Neural progenitor cell (in vitro differentiated cells): ENCODE measurements at regions not wholly inside any gene's neighbourhood (a gene's known extent, or its start where the extent isn't known, plus 50 kb on each side); places are given as distances from the start of the nearest gene placed in this dataset.
A peak's percentile ranks its signal among the peaks of the same experiment; 100 is the strongest.

Source experiments
- DNase-seq: peaks from one replicate; pipeline ENCODE4 v3.0.0-alpha.2; 2016; ENCODE audit warnings: low spot score
- H2AFZ ChIP-seq: fragments of 200-600 bp; sonication (generic); replicated peaks from 2 replicates; pipeline ENCODE4 v1.6.1; 2016; ENCODE audit warnings: antibody characterized with exemption
- H3F3A ChIP-seq: fragments of 200-600 bp; sonication (generic); 2 replicates; pipeline ENCODE4 v1.6.1; 2016; ENCODE audit warnings: antibody characterized with exemption, low read depth
- H3K27ac ChIP-seq: fragments of 200-600 bp; sonication (generic); 2 replicates; pipeline ENCODE4 v1.5.1; 2016; ENCODE audit warnings: mild to moderate bottlenecking
- H3K27me3 ChIP-seq: fragments of 200-600 bp; sonication (generic); 2 replicates; pipeline ENCODE4 v1.6.1; 2016; ENCODE audit warnings: mild to moderate bottlenecking, moderate library complexity
- H3K36me3 ChIP-seq: fragments of 200-600 bp; sonication (generic); 2 replicates; pipeline ENCODE4 v1.5.1; 2016
- H3K4me1 ChIP-seq: fragments of 200-600 bp; sonication (generic); 2 replicates; pipeline ENCODE4 v1.6.1; 2016; ENCODE audit warnings: mixed run types
- H3K4me2 ChIP-seq: fragments of 200-600 bp; sonication (generic); 2 replicates; pipeline ENCODE4 v1.6.1; 2016
- H3K4me3 ChIP-seq: fragments of 200-600 bp; sonication (generic); 2 replicates; pipeline ENCODE4 v1.5.1; 2016
- H3K79me2 ChIP-seq: fragments of 200-600 bp; sonication (generic); 2 replicates; pipeline ENCODE4 v1.6.1; 2016; ENCODE audit warnings: low read depth
- H3K9ac ChIP-seq: fragments of 200-600 bp; sonication (generic); 2 replicates; pipeline ENCODE4 v1.6.1; 2016
- H3K9me3 ChIP-seq: fragments of 200-600 bp; sonication (generic); 2 replicates; pipeline ENCODE4 v1.5.1; 2016; ENCODE audit warnings: low read depth
- H4K20me1 ChIP-seq: fragments of 200-600 bp; sonication (generic); 2 replicates; pipeline ENCODE4 v1.6.1; 2016; ENCODE audit warnings: low read depth
- H3K27ac Mint-ChIP-seq: 3 replicates; pipeline ENCODE4 v1.8.0; 2021; ENCODE audit warnings: mixed read lengths
- H3K27me3 Mint-ChIP-seq: 2 replicates; pipeline ENCODE4 v1.8.0; 2022; ENCODE audit warnings: low read depth, mild to moderate bottlenecking, inconsistent platforms, moderate library complexity, mixed read lengths; ENCODE audit not compliant: insufficient read depth
- H3K36me3 Mint-ChIP-seq: 3 replicates; pipeline ENCODE4 v1.8.0; 2021; ENCODE audit warnings: mixed read lengths
- H3K4me1 Mint-ChIP-seq: 3 replicates; pipeline ENCODE4 v1.8.0; 2021; ENCODE audit warnings: mixed read lengths
- H3K4me3 Mint-ChIP-seq: 3 replicates; pipeline ENCODE4 v1.8.0; 2021; ENCODE audit warnings: mild to moderate bottlenecking, moderate library complexity, mixed read lengths
- H3K9me3 Mint-ChIP-seq: 3 replicates; pipeline ENCODE4 v1.8.0; 2020; ENCODE audit warnings: mixed read lengths
- CTCF ChIP-seq: fragments of 200-600 bp; sonication (generic); IDR thresholded peaks from 2 replicates; pipeline ENCODE4 v1.5.1; 2017; ENCODE audit warnings: antibody characterized with exemption, mild to moderate bottlenecking
- EZH2 ChIP-seq: fragments of 200-600 bp; sonication (generic); IDR thresholded peaks from 2 replicates; pipeline ENCODE4 v1.6.1; 2017; ENCODE audit warnings: antibody characterized with exemption, mild to moderate bottlenecking, moderate library complexity
- EZH2phosphoT487 ChIP-seq: fragments of 200-600 bp; sonication (generic); IDR thresholded peaks from 2 replicates; pipeline ENCODE4 v1.6.1; 2017; ENCODE audit warnings: antibody characterized with exemption

- H3K9me3 ChIP-seq, result no peaks in the 10 kb centered on the region
- no peaks in the 10 kb centered on the region for H3K27me3 ChIP-seq
- no peak overlapping the region for H3K4me2 ChIP-seq
- H4K20me1 ChIP-seq, result no peaks in the 10 kb centered on the region
- no peaks in the 10 kb centered on the region for H3K4me1 ChIP-seq
- H3K9me3 Mint-ChIP-seq, result no peaks in the 10 kb centered on the region
- DNase-seq, result no peak
- H3K27me3 Mint-ChIP-seq, result peaks cover 2% of the 10 kb centered on the region
- H3K36me3 ChIP-seq, result no peaks in the 10 kb centered on the region
- H2AFZ ChIP-seq, result no peak overlapping the region
- H3K4me3 Mint-ChIP-seq, result no peak overlapping the region
- no peak overlapping the region for H3K27ac Mint-ChIP-seq
- H3K4me1 Mint-ChIP-seq, result no peaks in the 10 kb centered on the region
- H3K9ac ChIP-seq, result no peak overlapping the region
- H3K4me3 ChIP-seq, result no peak overlapping the region
- H3K36me3 Mint-ChIP-seq, result no peaks in the 10 kb centered on the region
- H3K79me2 ChIP-seq, result no peaks in the 10 kb centered on the region
- TF ChIP-seq CTCF (peak; percentile 25), EZH2 (no peak), EZH2phosphoT487 (no peak)
- H3F3A ChIP-seq, result no peaks in the 10 kb centered on the region
- no peak overlapping the region for H3K27ac ChIP-seq
Observed at GRCh38 chr10:94225589-94225988, 137.2 kb downstream of the NOC3L start.

- H3K9me3 ChIP-seq, result no peaks in the 10 kb centered on the region
- Mint-ChIP-seq H3K36me3 (no peaks in the 10 kb centered on the region), H3K4me3 (no peak overlapping the region), H3K9me3 (no peaks in the 10 kb centered on the region), H3K27ac (no peak overlapping the region), H3K4me1 (peaks cover 4% of the 10 kb centered on the region), H3K27me3 (peaks cover 3% of the 10 kb centered on the region)
- H2AFZ ChIP-seq, result no peak overlapping the region
- DNase-seq, result no peak
- H3F3A ChIP-seq, result no peaks in the 10 kb centered on the region
- no peaks in the 10 kb centered on the region for H3K36me3 ChIP-seq
- H3K4me2 ChIP-seq, result no peak overlapping the region
- no peaks in the 10 kb centered on the region for H3K79me2 ChIP-seq
- H3K27ac ChIP-seq, result no peak overlapping the region
- H3K4me3 ChIP-seq, result no peak overlapping the region
- TF ChIP-seq CTCF, result no peak
- no peaks in the 10 kb centered on the region for H3K27me3 ChIP-seq
- H3K4me1 ChIP-seq, result no peaks in the 10 kb centered on the region
- no peak overlapping the region for H3K9ac ChIP-seq
- no peaks in the 10 kb centered on the region for H4K20me1 ChIP-seq
Observed at GRCh38 chr10:94230134-94230785, 132.5 kb downstream of the NOC3L start.

GRCh38 chr10:94232711-94233383 lies 129.9 kb downstream of the NOC3L start:
- H2AFZ ChIP-seq, result no peak overlapping the region
- no peak for DNase-seq
- no peak overlapping the region for H3K27ac ChIP-seq
- Mint-ChIP-seq H3K36me3 (no peaks in the 10 kb centered on the region), H3K27ac (no peak overlapping the region), H3K27me3 (peaks cover 2% of the 10 kb centered on the region), H3K4me3 (no peak overlapping the region), H3K4me1 (peaks cover 4% of the 10 kb centered on the region), H3K9me3 (no peaks in the 10 kb centered on the region)
- no peak overlapping the region for H3K9ac ChIP-seq
- no peaks in the 10 kb centered on the region for H3K79me2 ChIP-seq
- no peak overlapping the region for H3K4me3 ChIP-seq
- H3K4me1 ChIP-seq, result no peaks in the 10 kb centered on the region
- TF ChIP-seq CTCF (no peak), EZH2phosphoT487 (no peak), EZH2 (no peak)
- no peaks in the 10 kb centered on the region for H3K9me3 ChIP-seq
- no peaks in the 10 kb centered on the region for H4K20me1 ChIP-seq
- no peak overlapping the region for H3K4me2 ChIP-seq
- no peaks in the 10 kb centered on the region for H3K36me3 ChIP-seq
- no peaks in the 10 kb centered on the region for H3F3A ChIP-seq
- no peaks in the 10 kb centered on the region for H3K27me3 ChIP-seq
